ENCODE measurements at regions not wholly inside any gene's neighbourhood (a gene's known extent, or its start where the extent isn't known, plus 50 kb on each side); places are given as distances from the start of the nearest gene placed in this dataset.

DNA sequence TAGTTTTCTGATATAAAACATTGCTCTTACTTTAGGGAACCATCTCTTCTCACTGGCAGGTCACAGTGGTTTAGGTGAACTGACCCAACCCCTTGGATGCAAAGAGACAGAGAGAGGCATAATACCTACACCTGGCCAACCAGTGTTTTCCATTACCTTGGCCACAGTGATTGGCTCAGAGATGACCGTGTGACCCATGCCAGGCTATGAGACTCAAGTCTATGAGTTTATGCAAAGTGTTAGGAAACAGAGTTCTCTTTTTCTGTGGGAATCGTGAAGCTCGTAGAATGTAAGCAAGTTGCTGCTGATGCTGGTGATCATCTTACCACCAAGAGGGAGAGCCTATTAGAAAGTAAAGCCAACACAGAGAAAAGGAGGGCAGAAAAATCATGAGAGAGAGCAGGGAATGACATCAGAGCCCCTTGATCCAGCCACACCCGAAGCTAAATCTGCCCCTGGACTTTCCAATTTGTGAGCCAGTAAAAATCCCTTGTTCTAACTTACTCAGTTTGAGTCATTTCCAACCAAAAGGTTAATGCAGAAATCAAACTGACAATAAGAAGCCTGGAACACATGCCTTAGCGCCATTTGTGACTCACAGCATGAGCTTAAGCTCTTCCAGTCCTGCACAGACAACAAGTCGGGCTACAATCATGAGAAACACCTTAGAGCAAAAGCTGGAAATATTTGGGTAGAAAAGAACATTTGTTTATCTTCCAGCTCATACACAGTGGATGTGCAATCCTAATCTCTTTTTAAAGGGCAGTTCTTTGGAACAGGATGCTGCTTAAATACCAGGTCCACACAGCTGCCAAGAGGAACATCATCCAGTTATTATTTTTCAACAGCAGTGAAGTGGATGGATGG, 81.3 kb upstream of the KAZN start:
- Histone ChIP-seq H4K20me1 (ENCODE audit: insufficient read depth, low read length) (no peaks in the 10 kb centered on the region), H3K9ac (ENCODE audit: insufficient read depth, low read length, poor library complexity, severe bottlenecking) (no peak overlapping the region), H2AFZ (ENCODE audit: insufficient read depth, low read depth, low read length, poor library complexity, severe bottlenecking) (no peak overlapping the region), H3K36me3 (replicated peaks in 1 of 2; ENCODE audit: control insufficient read depth in 1 of 2, insufficient read depth in 2 of 2, low read length in 2 of 2) (no peaks in the 10 kb centered on the region), H3K79me2 (ENCODE audit: insufficient read depth, low read length) (no peaks in the 10 kb centered on the region), H3K9me3 (replicated peaks in 1 of 2; ENCODE audit: control insufficient read depth in 1 of 2, insufficient read depth in 1 of 2, low read length in 2 of 2) (no peaks in the 10 kb centered on the region), H3K27me3 (ENCODE audit: control insufficient read depth in 2 of 2, insufficient read depth in 2 of 2, low read length in 2 of 2) (no peaks in the 10 kb centered on the region), H3K4me1 (ENCODE audit: control insufficient read depth in 1 of 2, insufficient read depth in 2 of 2, low read length in 2 of 2) (no peaks in the 10 kb centered on the region), H3K27ac (ENCODE audit: low read depth in 1 of 2, low read length in 2 of 2) (no peak overlapping the region), H3K4me2 (replicated peaks; ENCODE audit: extremely low read depth, low read length, poor library complexity, severe bottlenecking) (no peak overlapping the region), H3K4me3 (replicated peaks in 1 of 3; ENCODE audit: low read depth in 2 of 3, low read length in 3 of 3) (no peak overlapping the region)
- Mint-ChIP-seq H3K4me1 (no peaks in the 10 kb centered on the region), H3K27ac (no peak overlapping the region), H3K9me3 (peaks cover 0 to 2% (median 0%) of the 10 kb centered on the region in 7 donors), H3K27me3 (ENCODE audit: low read depth in 3 of 3) (peaks cover 5 to 17% (median 12%) of the 10 kb centered on the region in 3 donors), H3K4me3 (no peak overlapping the region), H3K36me3 (no peaks in the 10 kb centered on the region)
- DNase-seq, result no peak
- WGBS (ENCODE audit: insufficient coverage), result 100% methylated on average over 4 of the region's 6 CpGs
- no peak for TF ChIP-seq CTCF (IDR thresholded peaks at IDR 0.05)
- intact Hi-C loops (cut with micrococcal nuclease), result no loop called here

GRCh38 chr1:14517841-14518180, 80.7 kb upstream of the KAZN start:
- Mint-ChIP-seq H3K27me3 (ENCODE audit: low read depth in 3 of 3) (peaks cover 5 to 12% (median 12%) of the 10 kb centered on the region in 3 donors), H3K36me3 (no peaks in the 10 kb centered on the region), H3K9me3 (peaks cover 0 to 2% (median 0%) of the 10 kb centered on the region in 7 donors), H3K27ac (no peak overlapping the region), H3K4me1 (no peaks in the 10 kb centered on the region), H3K4me3 (no peak overlapping the region)
- no peaks in the 10 kb centered on the region for H3K9me3 ChIP-seq (replicated peaks in 1 of 2; ENCODE audit: control insufficient read depth in 1 of 2, insufficient read depth in 1 of 2, low read length in 2 of 2)
- no peak overlapping the region for H3K4me3 ChIP-seq (replicated peaks in 1 of 3; ENCODE audit: low read depth in 2 of 3, low read length in 3 of 3)
- H3K27me3 ChIP-seq (ENCODE audit: control insufficient read depth in 2 of 2, insufficient read depth in 2 of 2, low read length in 2 of 2), result no peaks in the 10 kb centered on the region
- H3K36me3 ChIP-seq (replicated peaks in 1 of 2; ENCODE audit: control insufficient read depth in 1 of 2, insufficient read depth in 2 of 2, low read length in 2 of 2), result no peaks in the 10 kb centered on the region
- intact Hi-C loops (cut with micrococcal nuclease), result no loop called here
- H3K79me2 ChIP-seq (ENCODE audit: insufficient read depth, low read length), result no peaks in the 10 kb centered on the region
- H3K27ac ChIP-seq (ENCODE audit: low read depth in 1 of 2, low read length in 2 of 2), result no peak overlapping the region
- H3K4me1 ChIP-seq (ENCODE audit: control insufficient read depth in 1 of 2, insufficient read depth in 2 of 2, low read length in 2 of 2), result no peaks in the 10 kb centered on the region
- DNase-seq, result no peak
- 83% methylated on average over 1 of the region's 1 CpG for WGBS (ENCODE audit: insufficient coverage)
- H3K4me2 ChIP-seq (replicated peaks; ENCODE audit: extremely low read depth, low read length, poor library complexity, severe bottlenecking), result no peak overlapping the region
- no peak overlapping the region for H3K9ac ChIP-seq (ENCODE audit: insufficient read depth, low read length, poor library complexity, severe bottlenecking)
- TF ChIP-seq CTCF (IDR thresholded peaks at IDR 0.05), result no peak
- no peaks in the 10 kb centered on the region for H4K20me1 ChIP-seq (ENCODE audit: insufficient read depth, low read length)
- H2AFZ ChIP-seq (ENCODE audit: insufficient read depth, low read depth, low read length, poor library complexity, severe bottlenecking), result no peak overlapping the region
